ENCODE measurements at regions not wholly inside any gene's neighbourhood (a gene's known extent, or its start where the extent isn't known, plus 50 kb on each side); places are given as distances from the start of the nearest gene placed in this dataset.

GRCh38 chr6:30000156-30000791 lies 57.9 kb downstream of the HLA-A start:
- no peak for TF ChIP-seq CTCF (IDR thresholded peaks at IDR 0.05; ENCODE audit: control extremely low read depth in 1 of 3, insufficient read depth in 1 of 3, low read depth in 1 of 3, low read length in 3 of 3)
- TF ChIP-seq MAX (IDR thresholded peaks at IDR 0.05) = no peak
- TF ChIP-seq USF2 (IDR thresholded peaks at IDR 0.05; ENCODE audit: low read length) = no peak
- no peak for TF ChIP-seq RBBP5 (IDR thresholded peaks at IDR 0.05; ENCODE audit: borderline replicate concordance, low read depth, low read length)
- TF ChIP-seq CBX8 (IDR thresholded peaks at IDR 0.05; ENCODE audit: borderline replicate concordance, low read depth, low read length) = no peak
- TF ChIP-seq POLR2AphosphoS5 (IDR thresholded peaks at IDR 0.05; ENCODE audit: low read depth, low read length) = no peak

Data from H1 (cell line).